HG02642 (cell line): ENCODE measurements at regions not wholly inside any gene's neighbourhood (a gene's known extent, or its start where the extent isn't known, plus 50 kb on each side); places are given as distances from the start of the nearest gene placed in this dataset.

Experiments used
- ATAC-seq: cut with Tn5 transposase; IDR thresholded peaks from one replicate; pipeline ENCODE4 v1.9.1; 2021; ENCODE audit warnings: mild to moderate bottlenecking; ENCODE audit not compliant: unreplicated experiment, poor library complexity

GRCh38 chr13:106145997-106146864 is 389.2 kb downstream of the EFNB2 start:
- no peak for ATAC-seq

GRCh38 chr13:106145070-106145469 is 390.4 kb downstream of the EFNB2 start:
- ATAC-seq: no peak

GRCh38 chr13:106143930-106144709 is 391.3 kb downstream of the EFNB2 start:
- no peak for ATAC-seq

GRCh38 chr13:106143392-106143791 is 392.1 kb downstream of the EFNB2 start:
- ATAC-seq: no peak

GRCh38 chr13:106140476-106140875 is 395.0 kb downstream of the EFNB2 start:
- ATAC-seq: no peak

DNA sequence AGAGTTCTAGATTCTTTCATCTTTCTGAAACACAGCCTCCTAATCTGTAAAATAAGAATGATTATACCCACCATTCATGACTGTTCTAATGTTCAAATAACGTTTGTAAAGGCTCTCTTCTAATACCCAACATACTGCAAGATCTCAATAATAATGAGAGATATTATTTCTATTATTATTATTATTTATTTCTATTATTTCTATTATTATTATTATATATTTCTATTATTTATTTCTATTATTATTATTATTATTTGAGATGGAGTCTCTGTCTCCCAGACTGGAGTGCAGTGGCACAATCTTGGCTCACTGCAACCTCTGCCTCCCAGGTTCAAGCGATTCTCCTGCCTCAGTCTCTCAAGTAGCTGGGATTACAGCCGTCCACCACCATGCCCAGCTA is 395.5 kb downstream of the EFNB2 start:
- ATAC-seq: no peak

DNA sequence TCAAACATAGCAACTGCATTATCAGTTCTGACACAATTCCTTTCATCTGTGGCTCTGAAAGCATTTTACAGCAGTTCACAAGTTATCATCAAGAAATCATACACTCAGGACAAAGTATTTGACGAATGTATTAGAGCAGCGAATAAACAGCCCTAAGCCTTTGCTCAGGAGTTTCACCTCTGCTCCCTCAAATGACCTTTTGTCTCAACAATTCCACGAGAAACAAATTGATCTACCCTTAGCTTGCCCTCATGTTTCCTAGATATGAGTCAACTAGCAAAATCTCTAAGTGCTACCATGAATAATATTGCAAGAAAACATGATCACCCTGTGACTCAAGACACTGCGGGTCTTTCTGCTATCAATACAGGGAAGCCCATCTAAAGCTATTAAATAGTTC is 396.1 kb downstream of the EFNB2 start:
- no peak for ATAC-seq

DNA sequence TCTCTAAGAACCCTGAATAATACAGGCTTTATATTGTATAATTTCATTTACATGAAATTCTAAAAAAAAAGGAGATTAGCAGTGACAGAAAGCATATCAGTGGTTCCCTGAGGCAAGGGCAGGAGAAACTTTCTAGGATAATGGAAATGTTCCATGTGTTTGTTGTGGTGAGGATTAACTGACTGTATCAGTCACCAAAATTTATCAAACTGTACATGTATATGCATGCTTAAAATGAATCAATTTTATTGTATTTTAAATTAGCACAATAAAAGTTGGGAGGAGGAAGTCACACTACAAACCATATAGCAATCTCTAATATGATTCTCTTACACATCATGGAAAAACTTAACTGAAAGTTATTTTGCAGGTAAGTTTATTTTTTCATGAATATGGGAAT is 396.8 kb downstream of the EFNB2 start:
- no peak for ATAC-seq

DNA sequence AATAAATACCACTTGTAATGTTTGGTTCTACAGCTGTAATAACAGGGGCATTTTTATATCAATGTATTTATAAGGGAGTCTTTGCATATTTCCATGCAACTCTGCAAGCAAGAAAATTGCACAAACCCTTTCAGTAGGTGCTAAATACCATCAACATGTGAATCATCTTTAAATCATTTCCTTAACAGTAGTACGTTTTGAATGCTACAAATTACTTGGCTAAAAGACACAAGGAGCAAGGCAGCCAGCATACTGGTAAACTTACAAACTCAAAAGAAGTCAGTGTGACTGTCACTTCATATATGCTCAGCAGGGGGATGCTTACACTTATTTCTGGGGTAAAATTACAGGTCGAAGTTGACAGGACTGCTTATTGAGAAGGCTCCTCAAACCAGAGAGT is 402.4 kb downstream of the EFNB2 start:
- ATAC-seq: no peak

DNA sequence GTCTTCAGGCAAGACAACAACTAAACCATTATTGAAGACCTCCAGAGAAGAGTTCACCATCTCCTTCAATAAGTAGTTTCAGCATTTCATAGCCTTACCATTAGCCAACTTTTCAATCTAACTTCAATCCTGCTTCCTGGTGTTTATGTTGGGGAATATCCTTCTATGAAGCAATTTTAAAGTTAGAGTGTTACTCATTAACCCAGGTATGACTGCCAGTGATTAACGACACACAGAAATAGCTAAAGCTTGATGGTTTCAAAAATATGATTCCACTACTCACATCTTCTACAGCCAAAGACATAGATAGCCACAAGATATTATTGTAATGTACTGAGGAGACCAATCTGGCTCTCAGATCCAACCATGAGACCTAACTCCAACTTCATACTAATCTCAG is 403.2 kb downstream of the EFNB2 start:
- no peak for ATAC-seq

- ATAC-seq: no peak
Measured at GRCh38 chr13:106129993-106130392, 405.5 kb downstream of the EFNB2 start.

DNA sequence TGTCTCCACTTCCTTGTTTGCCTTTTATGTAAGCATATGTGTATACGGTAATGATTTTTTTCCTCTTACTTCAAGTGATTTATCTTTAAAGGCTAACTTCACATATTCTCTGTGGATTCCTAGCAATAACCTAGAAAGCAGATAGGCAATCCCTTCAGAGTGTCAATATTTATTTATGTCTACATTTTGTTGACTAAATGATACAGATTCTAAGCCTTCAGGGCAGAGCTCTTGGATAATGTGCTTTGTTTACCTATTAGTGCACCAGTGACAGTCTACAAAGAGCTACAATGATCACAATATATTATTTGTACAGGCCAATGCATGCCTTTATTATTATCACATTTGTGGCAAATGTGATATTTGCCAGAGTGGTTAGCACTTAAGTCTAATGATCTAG is 406.2 kb downstream of the EFNB2 start:
- no peak for ATAC-seq

GRCh38 chr13:106122234-106122633 is 413.2 kb downstream of the EFNB2 start:
- no peak for ATAC-seq

DNA sequence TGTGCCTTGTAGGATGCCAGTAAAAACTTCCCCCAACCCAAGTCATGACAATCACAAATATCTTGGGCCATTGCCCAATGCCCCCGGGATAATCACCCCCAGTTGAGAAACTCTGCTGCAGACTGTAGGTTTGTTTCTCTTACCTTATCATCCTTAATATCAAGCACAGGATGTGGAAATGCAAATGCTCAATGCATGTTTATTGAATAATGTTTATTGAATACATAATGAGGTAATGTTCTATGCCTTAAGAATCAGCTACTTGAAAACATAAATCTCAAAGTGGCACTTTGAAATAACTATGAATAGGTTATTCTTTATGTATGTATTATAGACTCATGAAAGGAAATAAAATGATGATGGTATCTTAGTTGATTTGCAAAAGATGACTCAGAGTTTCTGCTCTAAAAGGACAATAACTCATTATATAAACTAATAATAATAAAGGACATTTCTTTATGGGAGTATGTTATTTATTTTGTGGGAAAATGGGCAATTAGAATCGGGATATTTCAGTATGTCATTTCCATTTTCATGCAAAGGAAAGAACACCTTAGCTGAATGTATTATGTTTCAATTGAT is 414.2 kb downstream of the EFNB2 start:
- ATAC-seq: no peak

DNA sequence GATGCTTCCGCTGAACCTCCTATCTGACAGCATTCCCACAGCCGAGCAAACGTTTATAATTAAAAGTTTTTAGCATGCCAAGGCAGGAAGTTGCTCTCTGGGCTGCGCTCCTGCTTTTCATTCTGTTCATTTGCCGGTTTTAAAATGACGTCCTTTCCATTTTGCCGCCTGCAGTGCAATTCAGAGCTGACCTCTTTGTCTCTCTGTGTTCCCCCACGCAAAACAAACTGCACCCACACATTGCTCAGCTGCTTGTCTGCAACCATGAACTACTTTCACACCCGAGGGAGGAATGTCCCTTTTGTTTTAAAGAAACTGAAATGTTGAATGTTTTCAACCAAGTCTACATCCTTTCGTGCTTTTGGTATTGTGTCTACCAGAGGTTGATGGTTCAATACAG is 416.5 kb downstream of the EFNB2 start:
- no peak for ATAC-seq

GRCh38 chr13:106118050-106118449 is 417.4 kb downstream of the EFNB2 start:
- no peak for ATAC-seq

- ATAC-seq: no peak
Measured at GRCh38 chr13:106117640-106118039, 417.8 kb downstream of the EFNB2 start.

DNA sequence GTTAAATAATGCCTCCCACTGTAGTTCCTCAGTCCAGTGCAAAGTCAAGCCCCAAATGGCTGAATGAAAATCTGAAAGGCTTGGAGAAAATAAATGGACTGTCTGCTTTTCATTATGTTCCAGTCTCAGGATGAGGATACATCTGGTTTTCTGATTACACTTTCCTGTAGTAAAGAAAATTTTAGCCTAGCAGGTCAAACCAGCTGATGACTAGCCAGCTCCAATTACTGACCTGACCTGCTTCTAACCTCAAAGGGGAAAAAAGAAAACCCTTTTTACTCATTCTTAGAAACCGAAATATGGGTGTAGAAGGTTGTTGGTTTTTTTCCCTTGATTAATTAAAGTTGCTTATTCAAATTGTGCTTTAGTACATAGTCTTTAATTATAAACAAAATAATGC is 418.4 kb downstream of the EFNB2 start:
- no peak for ATAC-seq

- ATAC-seq: no peak
Measured at GRCh38 chr13:106115081-106115480, 420.4 kb downstream of the EFNB2 start.

DNA sequence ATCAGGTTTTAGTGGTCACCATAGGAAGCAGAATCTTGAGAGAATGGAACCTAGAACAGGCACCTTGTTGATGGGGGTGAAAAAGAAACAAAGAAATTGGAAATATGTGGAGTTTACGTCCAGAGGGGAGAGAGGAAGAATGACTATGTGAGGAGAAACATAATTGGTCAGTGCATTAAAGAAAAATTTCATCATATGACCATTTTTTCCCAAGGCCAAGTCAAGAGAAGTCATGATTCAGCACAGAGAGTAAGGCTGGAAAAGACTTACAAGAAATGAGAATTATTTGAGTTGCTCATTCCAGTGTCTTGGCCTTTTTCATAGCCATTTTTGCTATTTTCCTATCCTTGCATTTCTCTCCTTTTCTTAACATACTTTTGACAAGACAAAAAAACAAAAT is 421.7 kb downstream of the EFNB2 start:
- ATAC-seq: no peak

- no peak for ATAC-seq
Measured at GRCh38 chr13:106112191-106112590, 423.3 kb downstream of the EFNB2 start.
